H9 (cell line): ENCODE measurements at regions not wholly inside any gene's neighbourhood (a gene's known extent, or its start where the extent isn't known, plus 50 kb on each side); places are given as distances from the start of the nearest gene placed in this dataset.

Experiments
- DNase-seq: peaks from one replicate; pipeline ENCODE4 v3.0.0-alpha.2; 2017
- H2AFZ ChIP-seq: one replicate; pipeline ENCODE4 v1.6.1; 2013; ENCODE audit warnings: mild to moderate bottlenecking, low read length, control low read depth, moderate library complexity
- H2AK5ac ChIP-seq: 2 replicates; pipeline ENCODE4 v1.6.1; 2013; ENCODE audit warnings: low read length, control low read depth, mixed read lengths; ENCODE audit not compliant: insufficient read length
- H2BK120ac ChIP-seq: one replicate; pipeline ENCODE4 v1.6.1; 2013; ENCODE audit warnings: low read depth, mild to moderate bottlenecking, low read length, control low read depth, inconsistent platforms; ENCODE audit not compliant: poor library complexity, severe bottlenecking
- H2BK12ac ChIP-seq: 2 replicates; pipeline ENCODE4 v1.6.1; 2013; ENCODE audit warnings: low read length, control low read depth, mixed read lengths, low read depth; ENCODE audit not compliant: insufficient read length
- H2BK15ac ChIP-seq: 2 replicates; pipeline ENCODE4 v1.6.1; 2013; ENCODE audit warnings: low read depth, low read length, control low read depth
- H2BK20ac ChIP-seq: one replicate; pipeline ENCODE4 v1.6.1; 2013; ENCODE audit warnings: low read depth, mild to moderate bottlenecking, low read length, control low read depth, inconsistent platforms; ENCODE audit not compliant: poor library complexity, severe bottlenecking
- H2BK5ac ChIP-seq: 2 replicates; pipeline ENCODE4 v1.6.1; 2013; ENCODE audit warnings: low read length, control low read depth, mixed read lengths; ENCODE audit not compliant: insufficient read length
- H3K14ac ChIP-seq: 2 replicates; pipeline ENCODE4 v1.6.1; 2013; ENCODE audit warnings: low read length, control low read depth; ENCODE audit not compliant: insufficient read depth
- H3K18ac ChIP-seq: 2 replicates; pipeline ENCODE4 v1.6.1; 2013; ENCODE audit warnings: low read depth, mild to moderate bottlenecking, mixed read lengths, low read length, control low read depth; ENCODE audit not compliant: insufficient read length
- H3K23ac ChIP-seq: 2 replicates; pipeline ENCODE4 v1.6.1; 2013; ENCODE audit warnings: low read length, control low read depth, mixed read lengths, low read depth; ENCODE audit not compliant: insufficient read length
- H3K23me2 ChIP-seq: 2 replicates; pipeline ENCODE4 v1.6.1; 2013; ENCODE audit warnings: low read depth, mild to moderate bottlenecking, mixed read lengths, low read length, control low read depth; ENCODE audit not compliant: insufficient read length, poor library complexity, severe bottlenecking
- H3K27ac ChIP-seq: 2 replicates; pipeline ENCODE4 v1.5.1; 2013; ENCODE audit warnings: low read length, control low read depth, mixed read lengths, low read depth; ENCODE audit not compliant: insufficient read length
- H3K27me3 ChIP-seq: 2 replicates; pipeline ENCODE4 v1.6.1; 2013; ENCODE audit warnings: low read length, control low read depth, inconsistent platforms; ENCODE audit not compliant: insufficient read depth
- H3K4ac ChIP-seq: 2 replicates; pipeline ENCODE4 v1.6.1; 2013; ENCODE audit warnings: low read depth, mild to moderate bottlenecking, control low read depth, inconsistent platforms, low read length, moderate library complexity
- H3K4me1 ChIP-seq: 2 replicates; pipeline ENCODE4 v1.6.1; 2013; ENCODE audit warnings: low read length, control low read depth, inconsistent platforms; ENCODE audit not compliant: insufficient read depth
- H3K4me2 ChIP-seq: 2 replicates; pipeline ENCODE4 v1.6.1; 2013; ENCODE audit warnings: low read length, control low read depth, mixed read lengths; ENCODE audit not compliant: insufficient read length, insufficient read depth
- H3K56ac ChIP-seq: 2 replicates; pipeline ENCODE4 v1.6.1; 2013; ENCODE audit warnings: low read depth, mild to moderate bottlenecking, mixed read lengths, low read length, control low read depth; ENCODE audit not compliant: insufficient read length
- H3K79me1 ChIP-seq: 2 replicates; pipeline ENCODE4 v1.6.1; 2013; ENCODE audit warnings: low read depth, mild to moderate bottlenecking, moderate library complexity, low read length, control low read depth, inconsistent platforms; ENCODE audit not compliant: insufficient read depth, poor library complexity, severe bottlenecking
- H3K79me2 ChIP-seq: 2 replicates; pipeline ENCODE4 v1.6.1; 2013; ENCODE audit warnings: low read length, control low read depth, inconsistent platforms; ENCODE audit not compliant: insufficient read depth
- H3K9ac ChIP-seq: 2 replicates; pipeline ENCODE4 v1.6.1; 2013; ENCODE audit warnings: low read length, control low read depth, mixed read lengths; ENCODE audit not compliant: insufficient read length; ENCODE audit errors: extremely low read depth
- H3K9me3 ChIP-seq: one replicate; pipeline ENCODE4 v1.6.1; 2013; ENCODE audit warnings: low read depth, low read length, inconsistent platforms; ENCODE audit not compliant: control insufficient read depth
- H3T11ph ChIP-seq: one replicate; pipeline ENCODE4 v1.6.1; 2013; ENCODE audit warnings: mild to moderate bottlenecking, low read length, control low read depth, inconsistent platforms
- H4K20me1 ChIP-seq: one replicate; pipeline ENCODE4 v1.6.1; 2013; ENCODE audit not compliant: control insufficient read depth, insufficient read length, insufficient read depth
- H4K5ac ChIP-seq: 2 replicates; pipeline ENCODE4 v1.6.1; 2013; ENCODE audit warnings: low read depth, mild to moderate bottlenecking, mixed read lengths, low read length, control low read depth; ENCODE audit not compliant: insufficient read length
- H4K8ac ChIP-seq: replicated peaks from 2 replicates; pipeline ENCODE4 v1.6.1; 2013; ENCODE audit warnings: low read length, control low read depth, mixed read lengths, low read depth; ENCODE audit not compliant: insufficient read length
- H4K91ac ChIP-seq: 2 replicates; pipeline ENCODE4 v1.6.1; 2013; ENCODE audit warnings: low read depth, mild to moderate bottlenecking, moderate library complexity, mixed read lengths, low read length, control low read depth; ENCODE audit not compliant: insufficient read length
- H3K27ac Mint-ChIP-seq, 3 experiments: 2 replicates in 2 of 3; 3 replicates in 1 of 3; pipeline ENCODE4 v1.8.0; 2020 to 2021; ENCODE audit warnings: mixed read lengths in 3 of 3, mild to moderate bottlenecking in 1 of 3, moderate library complexity in 1 of 3
- H3K27me3 Mint-ChIP-seq: 2 replicates; pipeline ENCODE4 v1.8.0; 2021; ENCODE audit warnings: low read depth, mild to moderate bottlenecking, moderate library complexity, mixed read lengths
- H3K36me3 Mint-ChIP-seq, 3 experiments: 2 replicates in 2 of 3; 3 replicates in 1 of 3; pipeline ENCODE4 v1.8.0; 2020 to 2021; ENCODE audit warnings: low read depth in 3 of 3, mixed read lengths in 3 of 3; ENCODE audit not compliant: insufficient read depth in 1 of 3
- H3K4me1 Mint-ChIP-seq, 2 experiments: 2 replicates each; pipeline ENCODE4 v1.8.0; 2020; ENCODE audit warnings: mixed read lengths in 2 of 2
- H3K4me3 Mint-ChIP-seq, 2 experiments: 2 replicates in 1 of 2; 3 replicates in 1 of 2; pipeline ENCODE4 v1.8.0; 2020 to 2021; ENCODE audit warnings: mild to moderate bottlenecking in 2 of 2, mixed read lengths in 2 of 2, moderate library complexity in 1 of 2
- H3K9me3 Mint-ChIP-seq, 2 experiments: 2 replicates in 1 of 2; 3 replicates in 1 of 2; pipeline ENCODE4 v1.8.0; 2020; ENCODE audit warnings: mild to moderate bottlenecking in 2 of 2, mixed read lengths in 2 of 2, moderate library complexity in 1 of 2
- WGBS: extraction: QIAGEN DNeasy Blood & Tissue Kit; methylation state at CpG from one replicate; pipeline ENCODE4 v1.1.7; 2013; ENCODE audit warnings: missing lambda C conversion rate, low lambda C conversion rate, mixed read lengths; ENCODE audit not compliant: insufficient read length; ENCODE audit errors: extremely low coverage; 5-methylcytosine and 5-hydroxymethylcytosine counted together
- TF ChIP-seq, protein P1 (sequence below): fragments of 200-600 bp; sonication (generic); conservative IDR thresholded peaks from 3 replicates; pipeline ENCODE4 v1.8.0; 2021; ENCODE audit warnings: antibody characterized with exemption, mild to moderate bottlenecking

DNA sequence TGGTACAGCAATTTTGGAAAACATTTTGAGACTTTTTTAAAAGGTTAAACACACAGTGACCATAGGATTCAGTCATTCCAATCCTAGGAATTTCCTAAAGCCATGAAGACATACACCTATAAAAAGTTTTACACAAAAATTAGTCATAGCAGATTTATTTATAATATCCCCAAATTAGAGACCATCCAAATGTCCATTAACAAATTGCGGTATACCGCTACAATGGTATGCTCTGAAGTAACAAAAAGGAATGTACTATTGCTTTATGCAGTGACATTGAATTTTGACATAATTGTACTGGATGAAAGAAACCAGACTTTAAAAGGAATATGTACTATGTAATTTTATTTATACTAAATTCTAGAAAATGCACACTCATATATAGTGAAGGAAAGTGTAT is 362.8 kb downstream of the HGF start:
- WGBS, result no CpG with 5 or more reads among the region's 2 CpGs
- Histone ChIP-seq H2BK12ac (no peak overlapping the region), H3K27ac (no peak overlapping the region), H2AFZ (no peak overlapping the region), H4K91ac (no peak overlapping the region), H3K4me2 (no peak overlapping the region), H4K8ac (no peak overlapping the region), H3K14ac (no peak overlapping the region), H3T11ph (no peak overlapping the region), H3K56ac (no peak overlapping the region), H2BK120ac (no peak overlapping the region), H3K79me2 (no peaks in the 10 kb centered on the region), H3K79me1 (no peaks in the 10 kb centered on the region), H4K5ac (no peak overlapping the region), H3K23ac (no peak overlapping the region), H4K20me1 (no peaks in the 10 kb centered on the region), H3K18ac (no peak overlapping the region), H3K9ac (no peak overlapping the region), H2BK15ac (no peak overlapping the region), H3K23me2 (no peaks in the 10 kb centered on the region), H2AK5ac (no peak overlapping the region), H3K4ac (no peak overlapping the region), H2BK5ac (no peak overlapping the region), H3K27me3 (no peaks in the 10 kb centered on the region), H3K9me3 (peaks cover 8% of the 10 kb centered on the region), H2BK20ac (no peak overlapping the region), H3K4me1 (no peaks in the 10 kb centered on the region)
- TF ChIP-seq, protein P1, sequence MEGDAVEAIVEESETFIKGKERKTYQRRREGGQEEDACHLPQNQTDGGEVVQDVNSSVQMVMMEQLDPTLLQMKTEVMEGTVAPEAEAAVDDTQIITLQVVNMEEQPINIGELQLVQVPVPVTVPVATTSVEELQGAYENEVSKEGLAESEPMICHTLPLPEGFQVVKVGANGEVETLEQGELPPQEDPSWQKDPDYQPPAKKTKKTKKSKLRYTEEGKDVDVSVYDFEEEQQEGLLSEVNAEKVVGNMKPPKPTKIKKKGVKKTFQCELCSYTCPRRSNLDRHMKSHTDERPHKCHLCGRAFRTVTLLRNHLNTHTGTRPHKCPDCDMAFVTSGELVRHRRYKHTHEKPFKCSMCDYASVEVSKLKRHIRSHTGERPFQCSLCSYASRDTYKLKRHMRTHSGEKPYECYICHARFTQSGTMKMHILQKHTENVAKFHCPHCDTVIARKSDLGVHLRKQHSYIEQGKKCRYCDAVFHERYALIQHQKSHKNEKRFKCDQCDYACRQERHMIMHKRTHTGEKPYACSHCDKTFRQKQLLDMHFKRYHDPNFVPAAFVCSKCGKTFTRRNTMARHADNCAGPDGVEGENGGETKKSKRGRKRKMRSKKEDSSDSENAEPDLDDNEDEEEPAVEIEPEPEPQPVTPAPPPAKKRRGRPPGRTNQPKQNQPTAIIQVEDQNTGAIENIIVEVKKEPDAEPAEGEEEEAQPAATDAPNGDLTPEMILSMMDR, result no peak
- no peak for DNase-seq
- no peak overlapping the region for H3K27ac Mint-ChIP-seq
- H3K27me3 Mint-ChIP-seq, result no peaks in the 10 kb centered on the region
- peaks cover 6 to 12% of the 10 kb centered on the region in 2 experiments for H3K4me1 Mint-ChIP-seq
- peaks cover 17 to 20% of the 10 kb centered on the region in 2 experiments for H3K9me3 Mint-ChIP-seq
- H3K36me3 Mint-ChIP-seq, result peaks cover 13 to 20% (median 17%) of the 10 kb centered on the region in 3 experiments
- H3K4me3 Mint-ChIP-seq, result no peak overlapping the region
